Activated CD8-positive, alpha-beta memory T cell treated with anti-CD3 and anti-CD28 coated beads, Interleukin-2, amount 50 U/mL, for 24 hours (primary cell): ENCODE measurements at regions not wholly inside any gene's neighbourhood (a gene's known extent, or its start where the extent isn't known, plus 50 kb on each side); places are given as distances from the start of the nearest gene placed in this dataset.
"Not testable (repeated sequence)": the region's sequence is repeated elsewhere in the genome, so short reads cannot be mapped to it uniquely, and the experiment has no call there.

ENCODE experiments used
- DNase-seq: peaks from one replicate; pipeline ENCODE4 v3.0.0-alpha.2; 2020; ENCODE audit errors: extremely low read depth

DNA sequence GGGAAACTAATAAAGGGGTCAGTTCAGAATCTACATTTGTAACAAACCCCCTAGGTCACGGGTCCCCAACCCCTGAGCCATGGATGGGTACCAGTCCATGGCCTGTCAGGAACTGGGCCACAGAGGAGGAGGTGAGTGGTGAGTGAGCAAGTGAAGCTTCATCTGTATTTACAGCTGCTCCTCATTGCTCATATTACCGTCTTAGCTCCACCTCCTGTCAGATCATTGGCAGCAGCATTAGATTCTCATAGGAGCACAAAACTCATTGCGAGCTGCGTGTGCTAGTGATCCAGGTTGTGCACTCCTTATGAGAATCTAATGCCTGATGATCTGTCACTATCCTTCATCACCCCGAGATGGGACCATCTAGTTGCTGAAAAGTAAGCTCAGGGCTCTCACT lies 88.4 kb upstream of the MPP7 start:
- no peak for DNase-seq

DNA sequence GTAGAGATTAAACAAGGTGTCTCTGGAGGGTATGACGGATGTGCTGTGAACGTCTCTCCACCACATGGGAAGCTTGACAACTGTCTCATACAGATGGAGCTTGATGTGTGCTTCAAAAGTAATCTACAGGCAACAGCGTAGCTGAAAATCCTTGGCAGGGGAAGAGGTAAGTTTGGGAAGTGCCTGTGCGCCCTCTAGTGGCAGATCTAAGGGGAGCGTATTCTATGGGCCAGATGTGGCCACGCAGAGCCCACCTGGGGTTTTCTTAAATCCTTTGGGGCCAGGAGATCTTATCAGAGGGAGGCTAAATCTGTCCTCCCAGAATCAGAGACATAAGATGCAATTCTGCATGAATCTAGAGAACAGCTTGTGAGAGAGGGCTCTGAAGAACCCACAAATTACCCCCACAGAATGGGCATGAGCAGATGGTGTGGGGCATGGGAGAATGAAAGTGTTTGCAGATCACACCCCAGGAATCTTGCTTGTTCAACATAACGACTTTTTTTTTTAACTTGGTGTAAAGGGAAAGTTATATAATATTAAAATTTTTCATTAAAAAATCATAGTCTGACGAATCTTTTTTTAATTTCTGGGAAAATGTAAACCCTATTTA lies 91.2 kb upstream of the MPP7 start:
- no peak for DNase-seq

DNA sequence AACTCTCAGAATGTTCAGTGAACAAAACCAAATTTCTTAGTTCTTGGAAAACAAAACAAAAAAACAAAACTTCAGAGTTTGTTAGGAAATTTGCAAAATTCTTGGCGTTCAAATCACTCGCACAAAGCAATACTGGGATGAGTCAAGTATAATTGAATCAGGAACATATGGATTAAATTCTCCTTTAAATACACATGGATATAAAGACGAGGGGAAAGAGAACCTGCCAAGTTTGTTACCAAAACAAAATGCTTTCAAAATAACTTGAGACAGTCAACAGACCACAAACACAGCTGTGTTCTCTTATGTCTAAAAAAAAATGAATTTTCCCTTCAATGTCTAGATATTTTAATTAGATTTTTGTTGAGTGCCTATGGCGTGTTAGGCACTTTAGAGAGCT lies 93.5 kb upstream of the MPP7 start:
- DNase-seq = no peak

DNA sequence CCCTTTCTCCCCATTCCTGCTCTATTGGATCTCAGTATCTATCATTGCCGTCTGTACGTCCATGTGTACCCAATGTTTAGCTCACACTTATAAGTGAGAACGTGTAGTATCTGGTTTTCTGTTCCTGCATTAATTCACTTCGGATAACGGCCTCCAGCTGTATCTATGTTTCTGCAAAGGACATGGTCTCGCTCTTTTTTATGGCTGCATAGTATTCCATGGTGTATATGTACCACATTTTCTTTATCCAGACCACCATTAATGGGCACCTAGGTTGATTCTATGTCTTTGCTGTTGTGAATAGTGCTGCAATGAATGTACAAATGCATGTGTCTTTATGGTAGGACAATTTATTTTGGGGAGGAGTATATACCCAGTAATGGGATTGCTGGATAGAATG lies 94.4 kb upstream of the MPP7 start:
- no peak for DNase-seq

DNA sequence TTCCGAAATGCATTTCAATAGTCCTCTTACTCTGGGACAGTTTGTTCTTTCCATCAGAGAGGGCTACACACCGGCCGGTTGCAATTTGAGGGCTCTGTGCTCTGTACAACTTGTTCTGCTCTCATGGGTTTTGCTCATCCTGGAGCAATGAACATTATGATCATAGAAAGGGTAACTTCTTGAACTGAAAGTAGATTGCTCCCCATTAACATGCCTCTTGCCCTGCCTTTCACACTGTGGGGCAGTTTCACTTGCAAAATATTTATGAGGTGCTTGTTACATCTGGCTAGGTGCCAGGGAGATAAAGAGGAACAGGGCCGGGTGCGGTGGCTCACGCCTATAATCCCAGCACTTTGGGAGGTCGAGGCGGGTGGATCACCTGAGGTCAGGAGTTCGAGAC lies 97.3 kb upstream of the MPP7 start:
- no peak for DNase-seq

DNA sequence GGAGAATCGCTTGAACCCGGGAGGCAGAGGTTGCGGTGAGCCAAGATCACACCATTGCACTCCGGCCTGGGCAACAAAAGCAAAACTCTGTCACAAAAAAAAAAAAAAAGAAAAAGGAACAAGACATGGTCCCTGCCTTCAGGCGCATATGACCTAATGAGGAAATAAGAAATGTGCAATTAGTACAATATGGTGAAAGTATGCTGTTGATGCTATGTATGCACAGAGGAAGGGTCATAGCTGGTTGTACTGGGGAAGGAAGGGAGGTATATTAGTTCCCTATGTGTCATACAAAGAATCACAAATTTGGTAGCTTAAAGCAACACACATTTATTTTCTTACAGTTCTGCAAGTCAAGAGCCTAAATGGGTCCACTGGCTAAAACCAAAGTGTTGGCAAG lies 97.8 kb upstream of the MPP7 start:
- DNase-seq = no peak

DNA sequence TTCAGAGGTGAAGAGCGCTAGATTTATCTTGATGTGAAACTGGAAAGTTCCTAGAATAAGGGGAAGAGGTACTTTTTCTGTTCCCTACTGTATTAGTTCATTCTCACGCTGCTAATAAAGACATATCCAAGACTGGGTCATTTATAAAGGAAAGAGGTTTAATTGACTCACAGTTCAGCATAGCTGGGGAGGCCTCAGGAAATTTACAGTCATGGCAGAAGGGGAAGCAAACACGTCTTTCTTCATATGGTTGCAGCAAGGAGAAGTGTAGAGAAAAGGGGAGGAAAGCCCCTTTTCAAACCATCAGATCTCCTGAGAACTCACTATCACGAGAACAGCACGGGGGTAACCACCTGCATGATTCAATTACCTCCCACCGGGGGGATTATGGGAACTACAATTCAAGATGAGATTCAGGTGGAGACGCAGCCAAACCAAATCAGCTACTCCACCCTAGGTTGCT lies 99.8 kb upstream of the MPP7 start:
- DNase-seq = not testable (repeated sequence)

DNA sequence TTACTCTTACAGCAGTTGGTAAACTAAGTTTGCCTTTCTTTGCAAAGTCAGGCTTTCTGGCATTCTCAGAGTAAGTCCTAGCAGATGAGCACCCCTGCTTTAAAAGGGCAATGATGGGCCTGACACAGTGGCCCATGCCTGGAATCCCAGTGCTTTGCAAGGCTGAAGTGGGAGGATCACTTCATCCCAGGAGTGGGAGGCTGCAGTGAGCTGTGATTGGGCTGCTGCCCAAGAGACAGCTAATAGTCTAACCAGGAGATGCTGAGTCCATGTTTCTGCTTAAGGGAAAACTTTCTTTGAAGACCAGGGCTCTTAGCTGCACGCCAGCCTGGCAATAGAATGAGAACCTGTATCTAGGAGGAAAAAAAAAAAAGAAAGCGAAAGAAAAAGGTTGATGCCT lies 100.2 kb upstream of the MPP7 start:
- no peak for DNase-seq

DNA sequence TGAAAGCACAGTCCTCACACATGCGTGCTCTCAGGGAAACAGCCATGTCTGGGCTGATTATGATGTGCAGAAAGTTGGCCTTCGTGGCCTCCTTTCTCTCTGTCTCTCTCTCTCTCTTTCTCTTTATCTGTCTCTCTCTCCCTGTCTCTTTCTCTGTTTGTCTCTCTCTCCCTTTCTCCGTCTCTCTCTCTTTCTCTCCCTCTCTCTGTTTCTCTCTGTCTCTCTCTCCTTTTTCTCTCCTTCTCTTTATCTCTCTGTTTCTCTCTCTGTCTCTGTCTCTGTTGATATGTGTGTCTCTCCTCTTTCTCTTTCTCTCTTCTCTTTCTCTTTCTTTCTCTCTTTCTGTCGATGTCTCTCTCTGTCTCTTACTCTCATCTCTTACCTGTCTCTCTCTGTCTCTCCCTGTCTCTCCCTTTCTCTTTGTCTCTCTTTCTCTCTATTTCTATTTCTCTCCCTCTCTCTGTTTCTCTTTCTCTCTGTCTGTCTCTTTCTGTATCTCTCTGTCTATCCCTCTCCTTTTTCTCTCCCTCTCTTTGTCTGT lies 105.4 kb upstream of the MPP7 start:
- DNase-seq = no peak

DNA sequence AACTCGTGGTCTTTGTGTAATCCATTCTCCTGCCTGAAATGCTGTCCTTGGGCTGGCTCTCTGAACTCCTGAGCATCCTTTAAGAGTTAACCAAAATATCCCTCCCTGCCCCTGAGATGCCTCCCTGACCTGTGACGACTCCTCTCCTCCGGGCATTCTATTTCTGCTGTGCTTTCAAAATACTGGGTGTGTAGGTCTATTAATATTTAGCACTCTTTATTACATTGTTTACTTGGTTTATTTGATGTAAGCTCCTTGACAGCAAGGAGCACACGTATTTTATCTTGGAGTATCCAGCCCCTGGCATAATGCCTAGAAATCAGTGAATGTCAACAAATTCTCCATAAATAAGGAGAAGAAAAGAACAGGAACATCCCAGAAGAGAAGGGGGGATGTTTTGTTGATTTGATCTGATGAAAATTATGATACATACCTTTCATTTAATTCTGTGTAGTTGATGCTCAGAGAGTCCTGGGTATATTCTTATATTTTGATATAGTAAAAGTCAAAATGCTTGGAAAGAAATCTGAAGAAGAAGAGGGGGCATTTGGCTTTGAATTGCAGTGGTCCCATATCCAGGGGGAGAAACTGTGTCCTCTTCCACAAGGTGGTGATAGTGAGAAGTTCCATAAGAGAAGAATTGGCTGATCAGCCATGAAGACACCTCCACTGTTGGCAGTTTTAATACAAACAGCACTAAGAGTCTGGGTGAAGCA lies 107.7 kb upstream of the MPP7 start:
- no peak for DNase-seq

DNA sequence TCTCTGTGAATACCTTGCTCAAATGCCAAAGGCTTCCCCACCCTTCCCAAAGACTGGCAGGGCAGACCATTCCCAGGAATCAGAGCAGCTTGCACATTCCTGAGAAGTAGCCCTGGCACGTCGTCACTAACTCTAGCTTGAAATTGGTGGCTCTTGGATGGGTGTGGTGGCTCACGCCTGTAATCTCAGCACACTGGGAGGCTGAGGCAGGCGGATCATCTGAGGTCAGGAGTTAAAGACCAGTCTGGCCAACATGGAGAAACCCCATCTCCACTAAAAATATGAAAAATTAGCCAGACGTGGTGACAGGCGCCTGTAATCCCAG lies 108.2 kb upstream of the MPP7 start:
- DNase-seq = no peak

DNA sequence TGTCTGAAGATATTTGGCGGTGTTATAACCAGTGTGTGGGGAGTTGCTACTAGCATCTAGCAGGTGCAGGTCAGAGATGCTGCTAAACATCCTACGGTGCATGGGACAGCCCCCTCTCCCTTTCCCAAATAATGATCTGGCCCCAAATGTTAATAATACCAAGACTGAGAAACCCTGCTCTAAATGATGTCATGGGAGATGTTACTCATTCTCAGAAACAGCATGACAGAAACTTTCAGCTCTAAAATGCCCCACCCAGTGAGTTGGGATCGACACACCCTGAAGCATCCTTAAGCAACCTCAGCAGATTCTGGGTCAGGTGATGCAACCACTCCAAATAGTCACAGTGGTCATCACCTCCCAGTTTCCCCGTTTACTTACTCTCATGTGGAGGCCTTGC lies 108.8 kb upstream of the MPP7 start:
- DNase-seq = no peak

DNA sequence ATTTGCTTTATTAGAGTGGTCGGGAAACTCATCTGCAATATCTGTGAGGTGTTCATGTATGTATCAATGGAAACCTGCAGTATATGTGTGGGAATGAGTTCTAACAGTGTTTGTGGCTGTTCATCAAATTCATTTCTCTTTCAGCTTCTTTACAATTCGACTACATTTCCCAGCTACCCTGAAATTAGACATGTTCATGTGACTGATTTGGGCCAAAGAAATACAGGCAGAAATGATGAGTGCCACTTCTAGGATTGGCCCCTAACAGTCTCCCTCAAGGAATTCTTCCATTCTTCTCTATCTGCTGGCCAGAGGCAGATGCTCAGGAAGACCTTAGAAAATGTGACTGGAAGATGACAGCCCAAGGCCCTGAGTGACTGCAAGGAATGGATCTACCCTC lies 114.8 kb upstream of the WAC start:
- DNase-seq = no peak

DNA sequence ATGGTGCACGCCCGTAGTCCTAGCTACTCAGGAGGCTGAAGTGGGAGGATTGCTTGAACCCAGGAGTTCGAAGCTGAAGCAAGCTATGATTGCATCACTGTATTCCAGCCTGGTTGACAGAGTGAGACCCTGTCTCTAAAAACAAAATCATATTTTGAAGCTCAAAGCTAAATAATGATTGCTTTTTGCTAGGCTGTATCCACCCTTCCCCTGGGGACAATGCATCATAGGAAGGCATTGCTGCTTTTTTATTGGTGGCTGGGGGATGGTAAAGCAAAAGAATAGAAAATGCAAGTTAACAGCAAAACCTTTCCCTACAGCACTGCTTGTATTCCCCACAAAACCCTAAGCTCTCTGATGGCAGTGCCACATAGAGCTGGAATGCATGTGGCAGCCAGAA lies 107.5 kb upstream of the WAC start:
- no peak for DNase-seq

DNA sequence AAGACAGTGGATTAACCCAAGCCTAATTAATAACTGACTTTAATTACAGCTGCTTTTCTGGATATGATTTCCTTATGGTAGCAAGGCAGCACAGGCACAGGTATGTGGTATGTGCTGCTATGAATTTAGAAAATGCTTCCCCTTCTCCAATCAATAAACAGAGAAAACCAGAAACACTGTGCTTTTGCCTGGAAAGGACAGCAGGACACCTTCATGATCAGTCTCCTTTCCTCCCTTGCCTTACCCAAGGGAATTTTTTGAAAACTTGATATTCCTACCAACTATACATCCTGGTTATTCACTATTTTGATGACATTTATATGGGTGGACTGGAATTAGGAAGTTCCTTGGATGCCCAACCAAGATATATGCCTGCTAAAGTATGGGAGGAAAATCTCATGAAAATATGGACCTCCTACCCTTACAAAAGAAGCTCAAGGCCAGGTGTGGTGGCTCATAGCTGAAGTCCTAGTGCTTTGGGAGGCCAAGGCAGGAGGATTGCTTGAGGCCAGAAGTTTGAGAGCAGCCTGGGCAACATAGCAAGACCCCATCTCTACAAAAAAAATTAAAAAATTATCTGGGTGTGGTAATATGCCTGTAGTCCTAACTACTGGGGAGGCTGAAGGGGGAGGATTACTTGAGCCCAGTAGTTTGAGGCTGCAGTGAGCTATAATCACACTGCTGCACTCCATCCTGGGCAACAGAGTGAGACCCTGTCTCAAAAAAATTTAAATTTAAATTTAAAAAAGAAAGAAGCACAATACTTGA lies 106.3 kb upstream of the WAC start:
- no peak for DNase-seq

DNA sequence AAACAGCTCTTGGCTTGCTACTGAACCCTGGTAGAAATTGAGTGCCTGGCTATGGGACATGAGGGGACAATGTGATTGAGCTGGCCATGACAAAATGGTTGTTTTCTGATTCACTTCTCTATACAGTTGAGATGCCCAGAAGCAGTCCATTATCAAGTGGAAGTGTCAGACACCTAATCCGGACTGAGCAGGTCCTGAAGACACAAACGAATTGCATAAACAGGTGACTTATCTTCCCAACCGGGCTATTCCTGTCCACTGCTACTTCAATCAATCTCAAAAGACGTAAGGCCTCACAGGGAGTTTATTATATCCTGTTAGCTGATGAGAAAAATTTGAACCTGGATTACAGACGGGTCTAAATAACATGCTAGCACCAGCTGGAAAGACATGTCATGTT lies 105.5 kb upstream of the WAC start:
- DNase-seq = no peak

DNA sequence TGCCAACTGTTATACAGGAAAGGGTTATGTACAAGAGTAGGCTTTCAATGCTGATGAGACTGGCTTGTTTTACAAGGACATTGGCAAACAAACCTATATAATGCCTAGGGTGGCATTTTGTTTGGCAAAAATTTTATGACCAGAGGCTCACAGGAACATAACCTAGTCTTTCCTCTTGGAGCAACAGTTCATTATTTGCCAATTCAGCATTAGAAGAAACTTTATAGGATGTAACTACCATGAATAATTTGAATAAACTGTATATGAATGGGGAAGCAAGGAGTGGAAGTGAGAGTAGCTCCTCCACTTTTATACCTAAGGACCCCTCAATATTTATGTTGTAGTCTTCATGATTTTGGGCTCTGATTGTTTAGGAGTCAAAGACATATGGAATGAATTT lies 103.9 kb upstream of the WAC start:
- DNase-seq = no peak

DNA sequence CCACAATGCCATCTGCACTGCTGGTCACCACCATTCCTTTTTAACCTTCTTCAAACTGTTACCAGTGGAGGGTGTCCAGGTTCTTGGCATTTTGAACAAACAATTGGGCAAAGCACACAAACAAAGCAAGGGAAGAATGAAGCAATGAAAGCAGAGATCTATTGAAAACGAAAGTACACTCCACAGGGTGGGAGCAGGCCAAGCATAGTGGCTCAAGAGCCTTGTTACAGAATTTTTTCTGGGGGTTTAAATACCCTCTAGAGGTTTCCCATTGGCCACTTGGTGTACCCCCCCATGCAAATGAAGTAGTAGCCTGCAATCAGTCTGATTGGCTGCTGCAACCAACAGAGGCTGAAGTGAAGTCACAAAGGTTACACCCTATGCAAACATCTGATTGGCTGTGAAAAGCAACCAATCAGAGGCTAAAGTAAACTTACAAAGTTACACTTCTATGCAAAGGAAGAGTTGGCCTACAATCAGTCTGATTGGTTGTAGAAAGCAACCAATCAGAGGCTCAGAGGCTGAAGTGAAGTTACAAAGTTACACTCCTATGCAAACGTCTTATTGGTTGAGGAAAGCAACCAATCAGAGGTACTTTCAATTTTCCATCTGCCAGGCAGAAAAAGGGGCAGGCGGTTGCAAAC lies 103.2 kb upstream of the WAC start:
- no peak for DNase-seq

DNA sequence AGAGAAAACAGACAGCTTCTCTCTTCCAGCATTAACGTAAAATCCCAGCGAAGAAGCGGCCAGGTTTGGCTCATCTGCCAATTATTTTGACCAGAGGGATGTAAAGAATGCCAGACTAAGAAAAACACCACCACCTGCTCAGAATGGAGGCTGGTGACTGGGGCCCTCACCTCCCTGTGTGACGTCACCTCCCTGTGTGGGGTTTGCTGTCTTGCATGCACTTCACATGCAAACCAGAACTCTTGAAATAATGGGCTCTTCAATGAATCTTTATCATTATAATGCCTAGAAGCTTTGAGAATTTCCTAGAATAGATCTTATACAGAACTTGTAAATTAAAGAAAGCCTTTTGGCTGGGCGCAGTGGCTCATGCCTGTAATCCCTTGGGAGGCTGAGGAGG lies 101.8 kb upstream of the WAC start:
- DNase-seq = no peak

DNA sequence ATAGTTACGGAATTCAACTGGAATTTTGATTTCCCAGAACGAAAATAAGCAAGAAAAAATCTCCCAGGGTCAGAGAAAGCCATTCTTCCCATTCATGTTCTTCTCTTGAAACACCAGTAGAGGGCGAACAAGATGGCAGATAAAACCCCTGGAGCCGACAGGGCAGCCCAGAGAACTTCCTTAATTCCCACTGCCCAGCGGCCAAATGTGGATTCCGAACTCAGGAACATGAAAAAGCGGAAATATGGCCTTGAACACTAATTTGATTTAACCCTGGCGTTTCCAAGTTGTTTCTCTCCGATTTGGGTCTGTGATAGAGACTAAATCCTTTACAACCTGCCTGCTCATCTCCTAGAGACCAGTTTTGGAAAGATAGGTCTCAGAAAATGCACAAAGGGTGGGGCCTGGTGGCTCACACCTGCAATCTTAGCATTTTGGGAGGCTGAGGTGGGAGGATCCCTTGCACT lies 100.7 kb upstream of the WAC start:
- no peak for DNase-seq

DNA sequence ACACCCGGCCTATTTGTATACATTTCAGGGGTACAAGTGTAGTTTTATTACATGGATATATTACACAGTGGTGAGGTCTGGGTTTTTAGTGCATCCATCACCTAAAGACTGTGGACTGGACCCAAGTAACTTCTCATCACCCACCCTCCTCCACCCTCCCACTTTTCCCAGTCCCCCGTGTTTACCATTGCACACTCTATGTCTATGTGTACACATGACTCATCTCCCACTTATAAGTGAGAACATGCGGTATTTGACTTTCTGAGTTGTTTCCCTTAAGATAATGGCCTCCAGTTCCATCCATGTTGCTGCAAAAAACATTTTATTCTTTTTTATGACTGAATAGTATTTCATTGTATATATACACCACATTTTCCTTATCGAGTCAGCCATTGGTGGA lies 98.9 kb upstream of the WAC start:
- no peak for DNase-seq

DNA sequence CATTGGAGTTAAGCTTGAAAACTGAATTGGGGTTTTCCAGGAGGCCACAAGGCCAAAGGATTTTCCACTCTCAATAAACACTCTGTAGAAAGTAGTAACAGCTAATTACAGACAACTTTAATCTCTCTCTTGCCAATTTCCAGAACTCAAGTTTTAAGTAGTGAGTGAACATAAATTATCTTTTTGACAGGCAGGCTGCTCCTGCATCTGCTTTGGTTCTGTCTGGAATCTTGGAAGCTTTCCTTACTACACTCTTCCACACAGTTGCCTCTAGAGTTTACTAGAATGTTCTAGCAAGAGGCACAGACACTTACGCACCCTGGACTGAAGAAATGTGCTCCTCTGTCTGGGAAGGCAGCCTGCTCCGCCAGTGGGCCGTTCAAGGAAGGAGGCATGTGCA lies 90.5 kb upstream of the WAC start:
- no peak for DNase-seq
